HepG2 (cell line): ENCODE measurements at regions not wholly inside any gene's neighbourhood (a gene's known extent, or its start where the extent isn't known, plus 50 kb on each side); places are given as distances from the start of the nearest gene placed in this dataset.

ENCODE experiments used
- ATAC-seq: fragments of 200-7000 bp; cut with Tn5 transposase; 3 replicates; pipeline ENCODE4 v1.9.1; 2020; ENCODE audit warnings: mild to moderate bottlenecking, moderate library complexity
- BruUV-seq: library from RNA; stranded (reverse); fragments of 400-500 nt; replicated peaks from 2 replicates; lab custom pipeline; 2021; lab: Mats Ljungman, UMichigan
- CTCF ChIA-PET: fragments of 300-600 bp; formaldehyde crosslinking; extraction: SDS; loops from one replicate; lab custom pipeline; 2021; ENCODE audit warnings: low total read pairs, inconsistent platforms, low intra/inter-chr PET ratio; lab: Yijun Ruan, JAX
- POLR2A ChIA-PET: fragments of 350-600 bp; sonication (Branson Sonifier 250); formaldehyde crosslinking; loops from one replicate; lab custom pipeline; 2020; ENCODE audit warnings: antibody characterized with exemption, inconsistent platforms; lab: Yijun Ruan, JAX
- DNase-seq: peaks from one replicate; pipeline ENCODE4 v3.0.0-alpha.2; 2015; ENCODE audit warnings: low spot score
- FAIRE-seq: peaks from 3 replicates; lab custom pipeline; 2011; peaks lifted over from hg19 to GRCh38; lab: Jason Lieb, UNC
- H2AFZ ChIP-seq: one replicate; pipeline ENCODE4 v1.6.1; 2011; ENCODE audit warnings: low read length, inconsistent platforms
- H3K27ac ChIP-seq: fragments of 300-600 bp; 3 replicates; pipeline ENCODE4 v1.8.0; 2011; ENCODE audit warnings: mixed run types, mild to moderate bottlenecking, mixed read lengths, low read length, inconsistent platforms; ENCODE audit not compliant: insufficient read depth; ENCODE audit errors: extremely low read length
- H3K27me3 ChIP-seq, 2 experiments: fragments of 200-600 bp in 1 of 2; 2 replicates in 1 of 2; 3 replicates in 1 of 2; pipeline versions ENCODE4 v1.6.0 to v1.8.0; 2011; ENCODE audit warnings: low read length in 2 of 2, mild to moderate bottlenecking in 2 of 2, moderate library complexity in 2 of 2, inconsistent platforms in 1 of 2; ENCODE audit not compliant: insufficient read depth in 2 of 2, control insufficient read depth in 1 of 2
- H3K36me3 ChIP-seq, 2 experiments: fragments of 200-600 bp in 1 of 2; replicated peaks in 1 of 2; 2 replicates in 1 of 2; 3 replicates in 1 of 2; pipeline versions ENCODE4 v1.5.1 to v1.8.0; 2011; ENCODE audit warnings: low read length in 2 of 2, inconsistent platforms in 1 of 2; ENCODE audit not compliant: insufficient read depth in 2 of 2, control insufficient read depth in 1 of 2
- H3K4me1 ChIP-seq: 2 replicates; pipeline ENCODE4 v1.5.1; 2012; ENCODE audit warnings: low read length, inconsistent platforms; ENCODE audit not compliant: insufficient read depth
- H3K4me2 ChIP-seq: 2 replicates; pipeline ENCODE4 v1.6.0; 2011; ENCODE audit warnings: low read depth, low read length, inconsistent platforms
- H3K4me3 ChIP-seq, 3 experiments: fragments of 200-600 bp in 1 of 3; sonication (generic), shearing (Covaris generic) in 1 of 3; replicated peaks in 1 of 3; 2 replicates each; pipeline ENCODE4 v1.5.1; 2011 to 2016; ENCODE audit warnings: low read length in 3 of 3, inconsistent platforms in 2 of 3, low read depth in 2 of 3, mild to moderate bottlenecking in 2 of 3, control low read depth in 1 of 3, mixed read lengths in 1 of 3; ENCODE audit not compliant: insufficient read depth in 1 of 3
- H3K79me2 ChIP-seq: one replicate; pipeline ENCODE4 v1.6.1; 2011; ENCODE audit warnings: low read length, inconsistent platforms; ENCODE audit not compliant: insufficient read depth
- H3K9ac ChIP-seq: 2 replicates; pipeline ENCODE4 v1.6.0; 2011; ENCODE audit warnings: mild to moderate bottlenecking, low read depth, low read length, inconsistent platforms; ENCODE audit not compliant: insufficient read depth
- H3K9me3 ChIP-seq: 2 replicates; pipeline ENCODE4 v1.5.1; 2012; ENCODE audit warnings: mild to moderate bottlenecking, low read length
- H4K20me1 ChIP-seq: 2 replicates; pipeline ENCODE4 v1.6.0; 2011; ENCODE audit warnings: inconsistent platforms, mild to moderate bottlenecking, low read length, moderate library complexity; ENCODE audit not compliant: insufficient read depth
- CTCF ChIP-seq: sonication (generic); formaldehyde crosslinking; IDR thresholded peaks from 2 replicates; pipeline ENCODE4 v1.5.0; 2020; ENCODE audit warnings: mild to moderate bottlenecking, missing genetic modification reagents, moderate library complexity
- DMAP1 ChIP-seq: IDR thresholded peaks from 2 replicates; pipeline ENCODE4 v1.6.1; 2016
- KDM4B ChIP-seq: sonication (generic); formaldehyde crosslinking; IDR thresholded peaks from 2 replicates; pipeline ENCODE4 v1.4.0; 2020; ENCODE audit warnings: missing genetic modification reagents
- MIER3 ChIP-seq: IDR thresholded peaks from 2 replicates; pipeline ENCODE4 v1.6.1; 2016; ENCODE audit warnings: missing compliant biosample characterization, borderline replicate concordance
- RXRA ChIP-seq: sonication (generic); formaldehyde crosslinking; IDR thresholded peaks from 2 replicates; pipeline ENCODE4 v1.5.1; 2020; ENCODE audit warnings: missing genetic modification reagents
- SIX4 ChIP-seq: sonication (generic); formaldehyde crosslinking; IDR thresholded peaks from 2 replicates; pipeline ENCODE4 v1.4.0; 2020; ENCODE audit warnings: missing genetic modification reagents
- TAF15 ChIP-seq: fragments of 200-400 bp; formaldehyde crosslinking; IDR thresholded peaks from one replicate; pipeline ENCODE4 v1.6.1; 2018; ENCODE audit warnings: mild to moderate bottlenecking, low read depth, low read length; ENCODE audit not compliant: poor library complexity, severe bottlenecking
- UBTF ChIP-seq: sonication (generic); formaldehyde crosslinking; IDR thresholded peaks from 2 replicates; pipeline ENCODE4 v1.4.0; 2020; ENCODE audit warnings: mild to moderate bottlenecking, missing genetic modification reagents
- ZFP82 ChIP-seq: sonication (generic); formaldehyde crosslinking; IDR thresholded peaks from 2 replicates; pipeline ENCODE4 v1.5.1; 2020; ENCODE audit warnings: mild to moderate bottlenecking, missing genetic modification reagents, borderline replicate concordance
- ZNF354B ChIP-seq: sonication (generic); formaldehyde crosslinking; IDR thresholded peaks from 2 replicates; pipeline ENCODE4 v1.8.0; 2022; ENCODE audit warnings: mild to moderate bottlenecking, missing genetic modification reagents
- ZNF598 ChIP-seq: sonication (generic); formaldehyde crosslinking; IDR thresholded peaks from 2 replicates; pipeline ENCODE4 v1.5.1; 2020; ENCODE audit warnings: mild to moderate bottlenecking, missing genetic modification reagents, borderline replicate concordance
- ZUFSP ChIP-seq: sonication (generic); formaldehyde crosslinking; IDR thresholded peaks from 2 replicates; pipeline ENCODE4 v1.9.0; 2021; ENCODE audit warnings: missing genetic modification reagents, mild to moderate bottlenecking, borderline replicate concordance
- WGBS: methylation state at CpG from one replicate; pipeline ENCODE4 v1.1.6; 2017; ENCODE audit warnings: low lambda C conversion rate; 5-methylcytosine and 5-hydroxymethylcytosine counted together
- in situ Hi-C: cut with HindIII; loops from 2 replicates; pipeline ENCODE4 v1.10.0; 2017; ENCODE audit warnings: low pct_unique_long_range_greater_than_20kb; ENCODE audit not compliant: extremely low pct_ligation_motif_present
- intact Hi-C: fragments of 100-400 bp; cut with micrococcal nuclease; formaldehyde crosslinking; loops from one replicate; pipeline ENCODE4 v1.10.0; 2022; ENCODE audit not compliant: unreplicated experiment

- TF ChIP-seq ZUFSP (CRISPR knock-in tag), result no peak
Observed at GRCh38 chr10:4260483-4261124, 475.6 kb upstream of the KLF6 start (continued).

- no peak for FAIRE-seq
- BruUV-seq, result no TSS peak
Observed at GRCh38 chr10:4257939-4258465, 473.0 kb upstream of the KLF6 start.

GRCh38 chr10:4256971-4257370 is 472.0 kb upstream of the KLF6 start:
- FAIRE-seq, result no peak
- TF ChIP-seq TAF15 (no peak), MIER3 (CRISPR knock-in tag) (no peak), KDM4B (CRISPR knock-in tag) (no peak), CTCF (no peak), RXRA (CRISPR knock-in tag) (no peak), DMAP1 (no peak), ZNF354B (CRISPR knock-in tag) (no peak), UBTF (no peak), SIX4 (no peak)

More at GRCh38 chr10:4257939-4258465, 473.0 kb upstream of the KLF6 start:
- intact Hi-C loops, result no loop called here
- DNase-seq (no peak), ATAC-seq (no peak)
- Histone ChIP-seq H3K27ac (no peak overlapping the region), H3K4me2 (no peak overlapping the region), H3K9ac (no peak overlapping the region), H3K79me2 (no peaks in the 10 kb centered on the region), H3K27me3 (peaks cover 0 to 21% of the 10 kb centered on the region in 2 experiments; a peak in 3 of 5 replicates), H3K36me3 (no peaks in the 10 kb centered on the region), H3K4me1 (no peaks in the 10 kb centered on the region), H3K4me3 (no peak overlapping the region), H2AFZ (no peak overlapping the region), H3K9me3 (no peaks in the 10 kb centered on the region), H4K20me1 (no peaks in the 10 kb centered on the region)
- POLR2A ChIA-PET, result no interaction called here
- WGBS, result 4% methylated on average over 12 of the region's 14 CpGs
- in situ Hi-C loops, result no loop called here
- no peak for TF ChIP-seq ZNF598
- no peak for TF ChIP-seq ZFP82
- CTCF ChIA-PET, result no interaction called here

More at GRCh38 chr10:4256971-4257370, 472.0 kb upstream of the KLF6 start:
- 2% methylated on average over 2 of the region's 2 CpGs for WGBS
- H4K20me1 ChIP-seq, result no peaks in the 10 kb centered on the region
- H3K9ac ChIP-seq, result no peak overlapping the region
- ATAC-seq, result no peak
- no peak overlapping the region for H3K4me3 ChIP-seq
- BruUV-seq, result no TSS peak
- no peak overlapping the region for H3K4me2 ChIP-seq
- H3K4me1 ChIP-seq, result no peaks in the 10 kb centered on the region
- in situ Hi-C loops (no loop called here), intact Hi-C loops (no loop called here)
- CTCF ChIA-PET, result no interaction called here
- no peaks in the 10 kb centered on the region for H3K79me2 ChIP-seq
- DNase-seq, result no peak
- no peak overlapping the region for H3K27ac ChIP-seq
- H3K27me3 ChIP-seq, result peaks cover 0 to 21% of the 10 kb centered on the region in 2 experiments; a peak in 3 of 5 replicates
- no peaks in the 10 kb centered on the region for H3K36me3 ChIP-seq
- POLR2A ChIA-PET, result no interaction called here
- no peaks in the 10 kb centered on the region for H3K9me3 ChIP-seq
- no peak overlapping the region for H2AFZ ChIP-seq
